Right renal pelvis (tissue), 4 donors: ENCODE measurements at regions not wholly inside any gene's neighbourhood (a gene's known extent, or its start where the extent isn't known, plus 50 kb on each side); places are given as distances from the start of the nearest gene placed in this dataset.
"Not testable (repeated sequence)": the region's sequence is repeated elsewhere in the genome, so short reads cannot be mapped to it uniquely, and the experiment has no call there.

ENCODE experiments used
- DNase-seq, 4 donors: peaks; one replicate each; pipeline ENCODE4 v3.0.0-alpha.2; 2013; ENCODE audit warnings: low read depth in 4 of 4, low spot score in 3 of 4, missing footprints in 1 of 4

GRCh38 chr22:25348996-25349395, 129.6 kb downstream of the CRYBB2 start:
- not testable (repeated sequence) for DNase-seq

- no peak for DNase-seq
Observed at GRCh38 chr22:25350551-25350971, 131.1 kb downstream of the CRYBB2 start.

- no peak for DNase-seq
Observed at GRCh38 chr22:25351631-25352293, 132.3 kb downstream of the CRYBB2 start.

GRCh38 chr22:25352294-25352680, 132.8 kb downstream of the CRYBB2 start:
- no peak for DNase-seq

- no peak for DNase-seq
Observed at GRCh38 chr22:25353516-25354445, 134.3 kb downstream of the CRYBB2 start.

GRCh38 chr22:25354456-25354855, 135.0 kb downstream of the CRYBB2 start:
- DNase-seq, result no peak

- no peak for DNase-seq
Observed at GRCh38 chr22:25357132-25357455, 137.7 kb downstream of the CRYBB2 start.

GRCh38 chr22:25357606-25358420, 138.4 kb downstream of the CRYBB2 start:
- no peak for DNase-seq

- DNase-seq, result no peak
Observed at GRCh38 chr22:25358421-25359170, 139.2 kb downstream of the CRYBB2 start.

GRCh38 chr22:25359601-25360261, 140.3 kb downstream of the CRYBB2 start:
- no peak for DNase-seq

- DNase-seq, result no peak
Observed at GRCh38 chr22:25360411-25360810, 141.0 kb downstream of the CRYBB2 start.

- DNase-seq, result no peak
Observed at GRCh38 chr22:25360891-25361645, 141.6 kb downstream of the CRYBB2 start.

GRCh38 chr22:25361899-25362214, 142.4 kb downstream of the CRYBB2 start:
- DNase-seq, result no peak

- peak; percentile 23 to 38 (median 28) for DNase-seq
Observed at GRCh38 chr22:25362215-25362882, 142.9 kb downstream of the CRYBB2 start.

GRCh38 chr22:25362883-25363240, 143.4 kb downstream of the CRYBB2 start:
- no peak for DNase-seq

- no peak for DNase-seq
Observed at GRCh38 chr22:25363474-25363873, 144.0 kb downstream of the CRYBB2 start.

GRCh38 chr22:25364281-25364680, 144.8 kb downstream of the CRYBB2 start:
- no peak for DNase-seq

- DNase-seq, result no peak
Observed at GRCh38 chr22:25364736-25365241, 145.3 kb downstream of the CRYBB2 start.
